ENCODE measurements at regions not wholly inside any gene's neighbourhood (a gene's known extent, or its start where the extent isn't known, plus 50 kb on each side); places are given as distances from the start of the nearest gene placed in this dataset.

DNA sequence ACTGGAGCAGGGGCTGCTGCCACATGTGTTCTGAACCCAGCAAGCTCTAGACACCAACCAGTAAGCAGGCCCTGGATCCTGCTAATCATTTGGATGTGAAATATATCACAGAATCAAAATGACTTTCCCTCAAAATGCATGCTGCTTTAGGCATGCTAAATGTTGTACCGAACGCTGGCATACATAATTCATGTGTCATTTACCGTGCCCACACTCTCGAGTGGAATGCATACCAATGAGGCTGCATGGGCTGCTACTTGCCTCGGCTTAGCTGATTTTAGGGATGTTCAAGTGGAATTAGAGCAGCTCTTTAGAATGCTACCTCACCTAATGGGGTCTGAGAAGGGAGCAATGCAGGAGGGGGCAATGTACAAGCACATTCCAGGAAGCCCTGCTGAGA is 509.6 kb upstream of the RAB6C start:
- TF ChIP-seq, protein P1, sequence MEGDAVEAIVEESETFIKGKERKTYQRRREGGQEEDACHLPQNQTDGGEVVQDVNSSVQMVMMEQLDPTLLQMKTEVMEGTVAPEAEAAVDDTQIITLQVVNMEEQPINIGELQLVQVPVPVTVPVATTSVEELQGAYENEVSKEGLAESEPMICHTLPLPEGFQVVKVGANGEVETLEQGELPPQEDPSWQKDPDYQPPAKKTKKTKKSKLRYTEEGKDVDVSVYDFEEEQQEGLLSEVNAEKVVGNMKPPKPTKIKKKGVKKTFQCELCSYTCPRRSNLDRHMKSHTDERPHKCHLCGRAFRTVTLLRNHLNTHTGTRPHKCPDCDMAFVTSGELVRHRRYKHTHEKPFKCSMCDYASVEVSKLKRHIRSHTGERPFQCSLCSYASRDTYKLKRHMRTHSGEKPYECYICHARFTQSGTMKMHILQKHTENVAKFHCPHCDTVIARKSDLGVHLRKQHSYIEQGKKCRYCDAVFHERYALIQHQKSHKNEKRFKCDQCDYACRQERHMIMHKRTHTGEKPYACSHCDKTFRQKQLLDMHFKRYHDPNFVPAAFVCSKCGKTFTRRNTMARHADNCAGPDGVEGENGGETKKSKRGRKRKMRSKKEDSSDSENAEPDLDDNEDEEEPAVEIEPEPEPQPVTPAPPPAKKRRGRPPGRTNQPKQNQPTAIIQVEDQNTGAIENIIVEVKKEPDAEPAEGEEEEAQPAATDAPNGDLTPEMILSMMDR (IDR thresholded peaks at IDR 0.05) = no peak
- TF ChIP-seq POLR2A (IDR thresholded peaks at IDR 0.05) = no peak
